Activated CD8-positive, alpha-beta T cell treated with anti-CD3 and anti-CD28 coated beads for 36 hours (primary cell): ENCODE measurements at regions not wholly inside any gene's neighbourhood (a gene's known extent, or its start where the extent isn't known, plus 50 kb on each side); places are given as distances from the start of the nearest gene placed in this dataset.

Experiments
- ATAC-seq: fragments of 200-7000 bp; cut with Tn5 transposase; one replicate; pipeline ENCODE4 v1.10.0; 2021; ENCODE audit warnings: mild to moderate bottlenecking, moderate library complexity
- CTCF ChIA-PET: fragments of 350-600 bp; sonication (Branson Sonifier 250); formaldehyde crosslinking; loops from one replicate; lab custom pipeline; 2021; ENCODE audit warnings: antibody characterized with exemption; lab: Charles Lee
- POLR2A ChIA-PET: fragments of 350-600 bp; sonication (Branson Sonifier 250); formaldehyde crosslinking; loops from one replicate; lab custom pipeline; 2021; ENCODE audit warnings: antibody characterized with exemption; lab: Charles Lee
- DNase-seq: peaks from one replicate; pipeline ENCODE4 v3.0.0-alpha.2; 2020
- H3K27ac Mint-ChIP-seq: one replicate; pipeline ENCODE4 v1.8.0; 2021; ENCODE audit warnings: mild to moderate bottlenecking, mixed read lengths
- H3K27me3 Mint-ChIP-seq: one replicate; pipeline ENCODE4 v1.8.0; 2021; ENCODE audit warnings: mixed read lengths
- H3K36me3 Mint-ChIP-seq: one replicate; pipeline ENCODE4 v1.8.0; 2021; ENCODE audit warnings: low read depth, mixed read lengths
- H3K4me1 Mint-ChIP-seq: one replicate; pipeline ENCODE4 v1.8.0; 2021; ENCODE audit warnings: low read depth, mixed read lengths
- H3K4me3 Mint-ChIP-seq: one replicate; pipeline ENCODE4 v1.8.0; 2021; ENCODE audit warnings: mild to moderate bottlenecking, moderate library complexity, mixed read lengths
- H3K9me3 Mint-ChIP-seq: one replicate; pipeline ENCODE4 v1.8.0; 2021; ENCODE audit warnings: mixed read lengths
- intact Hi-C: fragments of 100-400 bp; cut with micrococcal nuclease; formaldehyde crosslinking; loops from one replicate; pipeline ENCODE4 v1.10.0; 2022
- TF ChIP-seq, protein P1 (sequence below): fragments of 200-600 bp; IDR thresholded peaks from one replicate; pipeline ENCODE4 v1.8.0; 2022; ENCODE audit warnings: antibody characterized with exemption, mild to moderate bottlenecking

DNA sequence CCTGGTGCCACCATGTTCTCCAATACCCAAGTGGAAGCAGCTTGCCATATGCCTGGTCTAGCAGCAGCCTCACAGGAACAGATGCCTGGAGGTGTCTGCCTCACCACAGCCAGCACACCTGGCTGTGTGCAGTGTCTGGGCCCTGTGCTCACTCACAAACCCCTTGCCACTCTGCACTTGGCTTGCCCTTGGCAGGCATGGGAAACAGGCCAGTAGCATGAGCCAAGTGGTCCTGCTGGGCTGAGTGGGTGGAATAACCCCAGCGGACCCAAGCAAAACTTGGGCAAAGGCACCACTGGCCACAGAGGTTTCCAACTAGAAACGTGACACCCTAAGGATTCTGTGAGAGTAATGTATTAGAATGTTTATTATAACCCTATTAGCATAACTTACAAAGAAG is 600.5 kb upstream of the GJE1 start:
- no peaks in the 10 kb centered on the region for H3K4me1 Mint-ChIP-seq
- intact Hi-C loops: no loop called here
- ChIA-PET CTCF (interaction anchor here (0.6 kb wide), 1 partner anchor 522 kb away, joined by 3 read pairs; no protein-coding TSS in a partner anchor), POLR2A (no interaction called here)
- ATAC-seq: no peak
- H3K36me3 Mint-ChIP-seq: no peaks in the 10 kb centered on the region
- H3K27ac Mint-ChIP-seq: no peak overlapping the region
- no peaks in the 10 kb centered on the region for H3K27me3 Mint-ChIP-seq
- no peak overlapping the region for H3K4me3 Mint-ChIP-seq
- TF ChIP-seq, protein P1, sequence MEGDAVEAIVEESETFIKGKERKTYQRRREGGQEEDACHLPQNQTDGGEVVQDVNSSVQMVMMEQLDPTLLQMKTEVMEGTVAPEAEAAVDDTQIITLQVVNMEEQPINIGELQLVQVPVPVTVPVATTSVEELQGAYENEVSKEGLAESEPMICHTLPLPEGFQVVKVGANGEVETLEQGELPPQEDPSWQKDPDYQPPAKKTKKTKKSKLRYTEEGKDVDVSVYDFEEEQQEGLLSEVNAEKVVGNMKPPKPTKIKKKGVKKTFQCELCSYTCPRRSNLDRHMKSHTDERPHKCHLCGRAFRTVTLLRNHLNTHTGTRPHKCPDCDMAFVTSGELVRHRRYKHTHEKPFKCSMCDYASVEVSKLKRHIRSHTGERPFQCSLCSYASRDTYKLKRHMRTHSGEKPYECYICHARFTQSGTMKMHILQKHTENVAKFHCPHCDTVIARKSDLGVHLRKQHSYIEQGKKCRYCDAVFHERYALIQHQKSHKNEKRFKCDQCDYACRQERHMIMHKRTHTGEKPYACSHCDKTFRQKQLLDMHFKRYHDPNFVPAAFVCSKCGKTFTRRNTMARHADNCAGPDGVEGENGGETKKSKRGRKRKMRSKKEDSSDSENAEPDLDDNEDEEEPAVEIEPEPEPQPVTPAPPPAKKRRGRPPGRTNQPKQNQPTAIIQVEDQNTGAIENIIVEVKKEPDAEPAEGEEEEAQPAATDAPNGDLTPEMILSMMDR: no peak
- no peaks in the 10 kb centered on the region for H3K9me3 Mint-ChIP-seq
- DNase-seq: no peak

DNA sequence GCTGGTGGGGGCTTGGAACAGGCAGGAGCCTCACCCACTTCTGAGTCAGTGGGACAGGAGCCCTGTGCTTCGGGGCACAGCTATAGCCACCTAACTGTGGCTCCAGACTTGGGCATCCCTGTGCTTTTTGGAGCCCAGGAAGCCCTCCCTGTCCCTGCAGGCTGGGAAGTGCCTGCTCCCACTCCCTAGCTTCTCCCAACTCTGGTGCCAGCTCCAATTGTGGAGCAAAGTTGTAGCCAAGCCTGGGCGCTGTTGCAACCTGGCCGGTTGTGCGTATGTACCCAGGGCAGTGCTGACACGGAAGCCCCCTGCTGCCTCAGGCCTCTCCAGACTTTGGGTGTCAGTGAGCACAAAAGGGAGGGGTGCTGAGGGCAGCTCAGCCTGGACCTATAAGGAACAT is 601.7 kb upstream of the GJE1 start:
- TF ChIP-seq, protein P1: no peak
- no peaks in the 10 kb centered on the region for H3K27me3 Mint-ChIP-seq
- CTCF ChIA-PET: no interaction called here
- DNase-seq (no peak), ATAC-seq (no peak)
- H3K9me3 Mint-ChIP-seq: no peaks in the 10 kb centered on the region
- no peaks in the 10 kb centered on the region for H3K4me1 Mint-ChIP-seq
- H3K4me3 Mint-ChIP-seq: no peak overlapping the region
- intact Hi-C loops: no loop called here
- H3K36me3 Mint-ChIP-seq: no peaks in the 10 kb centered on the region
- H3K27ac Mint-ChIP-seq: no peak overlapping the region
- POLR2A ChIA-PET: no interaction called here

DNA sequence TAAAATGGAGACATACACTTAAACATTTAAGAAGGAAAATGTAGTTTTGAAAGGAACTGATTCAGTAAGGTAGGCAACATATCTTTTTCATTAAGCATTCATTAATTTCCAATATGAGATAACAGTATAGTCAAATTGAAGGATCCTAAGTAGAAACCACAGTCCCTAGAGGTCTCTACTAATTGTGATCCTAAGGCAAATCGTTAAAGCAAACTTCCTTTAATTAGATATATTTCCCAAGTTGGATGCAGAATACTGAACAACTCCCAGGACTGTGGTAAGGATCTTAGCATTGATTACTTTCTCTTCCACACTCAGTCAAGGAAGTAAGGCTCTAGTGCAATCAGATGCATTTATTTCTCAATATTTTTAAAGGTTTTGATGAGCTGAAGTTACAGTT is 604.1 kb upstream of the GJE1 start:
- no peak overlapping the region for H3K4me3 Mint-ChIP-seq
- H3K27ac Mint-ChIP-seq: no peak overlapping the region
- no peaks in the 10 kb centered on the region for H3K27me3 Mint-ChIP-seq
- H3K4me1 Mint-ChIP-seq: no peaks in the 10 kb centered on the region
- no peak for DNase-seq
- ChIA-PET POLR2A (no interaction called here), CTCF (no interaction called here)
- TF ChIP-seq, protein P1: no peak
- no peaks in the 10 kb centered on the region for H3K36me3 Mint-ChIP-seq
- no peaks in the 10 kb centered on the region for H3K9me3 Mint-ChIP-seq
- ATAC-seq: no peak
- intact Hi-C loops: no loop called here

DNA sequence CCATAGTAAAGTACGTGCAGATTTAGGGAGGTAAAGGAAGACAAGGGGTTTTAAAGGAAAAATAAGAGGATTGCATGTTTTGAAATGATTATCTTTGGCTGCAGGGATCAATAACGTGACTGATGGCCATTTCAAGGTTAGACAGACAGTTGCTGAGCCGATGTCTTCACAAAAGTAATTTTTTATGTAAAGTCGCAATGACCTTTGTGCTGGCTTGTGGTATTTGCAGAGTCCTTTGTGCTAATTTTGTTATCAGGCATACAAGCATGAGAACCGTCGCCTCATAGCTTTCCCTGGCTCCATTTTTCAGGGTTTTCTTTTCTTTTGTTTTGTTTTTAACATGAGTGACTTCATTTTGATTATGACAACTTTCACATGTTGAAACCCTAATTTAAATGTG is 605.7 kb upstream of the GJE1 start:
- H3K36me3 Mint-ChIP-seq: no peaks in the 10 kb centered on the region
- no peak for ATAC-seq
- ChIA-PET POLR2A (no interaction called here), CTCF (no interaction called here)
- H3K9me3 Mint-ChIP-seq: no peaks in the 10 kb centered on the region
- TF ChIP-seq, protein P1: no peak
- no peaks in the 10 kb centered on the region for H3K27me3 Mint-ChIP-seq
- no peak overlapping the region for H3K4me3 Mint-ChIP-seq
- DNase-seq: no peak
- no peak overlapping the region for H3K27ac Mint-ChIP-seq
- intact Hi-C loops: no loop called here
- H3K4me1 Mint-ChIP-seq: no peaks in the 10 kb centered on the region

DNA sequence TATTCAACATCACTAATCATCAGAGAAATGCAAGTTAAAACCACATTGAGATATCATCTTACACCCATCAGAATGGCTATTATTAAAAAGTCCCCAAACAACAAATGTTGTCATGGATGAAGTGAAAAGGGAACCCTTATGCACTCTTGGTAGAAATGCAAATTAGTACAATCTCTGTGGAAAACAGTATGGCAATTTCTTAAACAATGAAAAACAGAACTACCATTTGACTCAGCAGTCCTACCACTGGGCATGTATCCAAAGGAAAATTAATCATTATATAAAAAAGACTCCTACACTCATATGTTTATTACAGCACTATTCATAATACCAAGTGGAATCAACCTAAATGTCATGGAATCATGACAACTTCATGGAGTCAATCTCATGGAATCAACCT is 611.3 kb upstream of the GJE1 start:
- ChIA-PET POLR2A (no interaction called here), CTCF (interaction anchor here (0.6 kb wide), 1 partner anchor 9 kb away, joined by 3 read pairs; no protein-coding TSS in a partner anchor)
- ATAC-seq: no peak

More for the DNA sequence above, 611.3 kb upstream of the GJE1 start:
- Mint-ChIP-seq H3K9me3 (no peaks in the 10 kb centered on the region), H3K27ac (no peak overlapping the region), H3K4me3 (no peak overlapping the region), H3K27me3 (no peaks in the 10 kb centered on the region), H3K4me1 (no peaks in the 10 kb centered on the region), H3K36me3 (no peaks in the 10 kb centered on the region)
- no peak for DNase-seq
- TF ChIP-seq, protein P1: no peak
- intact Hi-C loops: no loop called here
